G401 (cell line): ENCODE measurements at regions not wholly inside any gene's neighbourhood (a gene's known extent, or its start where the extent isn't known, plus 50 kb on each side); places are given as distances from the start of the nearest gene placed in this dataset.

Experiments
- DNase-seq: peaks from one replicate; pipeline ENCODE4 v3.0.0-alpha.2; 2015; ENCODE audit warnings: low spot score
- in situ Hi-C: cut with HindIII; loops from 2 replicates; pipeline ENCODE4 v1.10.0; 2016; ENCODE audit warnings: low sequenced_read_pairs, mixed read lengths

- no peak for DNase-seq
- in situ Hi-C loops, result no loop called here
These were observed 842.6 kb upstream of the SALL3 start for GRCh38 chr18:78136986-78137385.

- in situ Hi-C loops, result no loop called here
- no peak for DNase-seq
These were observed 840.6 kb upstream of the SALL3 start for GRCh38 chr18:78138983-78139496.

GRCh38 chr18:78140294-78140693 is 839.3 kb upstream of the SALL3 start:
- DNase-seq, result no peak
- in situ Hi-C loops, result no loop called here

GRCh38 chr18:78144669-78145068 is 834.9 kb upstream of the SALL3 start:
- DNase-seq, result no peak
- in situ Hi-C loops, result no loop called here

- no peak for DNase-seq
- in situ Hi-C loops, result no loop called here
These were observed 834.5 kb upstream of the SALL3 start for GRCh38 chr18:78145096-78145495.

GRCh38 chr18:78146136-78147085 is 833.2 kb upstream of the SALL3 start:
- in situ Hi-C loops, result no loop called here
- DNase-seq, result no peak

- in situ Hi-C loops, result no loop called here
- DNase-seq, result no peak
These were observed 829.0 kb upstream of the SALL3 start for GRCh38 chr18:78150590-78150989.

GRCh38 chr18:78151234-78151633 is 828.4 kb upstream of the SALL3 start:
- DNase-seq, result no peak
- in situ Hi-C loops, result no loop called here

- in situ Hi-C loops, result no loop called here
- no peak for DNase-seq
These were observed 827.5 kb upstream of the SALL3 start for GRCh38 chr18:78151948-78152725.

GRCh38 chr18:78153362-78153761 is 826.3 kb upstream of the SALL3 start:
- DNase-seq, result no peak
- in situ Hi-C loops, result no loop called here

GRCh38 chr18:78154444-78154843 is 825.2 kb upstream of the SALL3 start:
- DNase-seq, result no peak
- in situ Hi-C loops, result no loop called here

- DNase-seq, result no peak
- in situ Hi-C loops, result no loop called here
These were observed 824.8 kb upstream of the SALL3 start for GRCh38 chr18:78154853-78155252.

- in situ Hi-C loops, result no loop called here
- DNase-seq, result no peak
These were observed 823.2 kb upstream of the SALL3 start for GRCh38 chr18:78156466-78156865.

- in situ Hi-C loops, result no loop called here
- no peak for DNase-seq
These were observed 820.7 kb upstream of the SALL3 start for GRCh38 chr18:78158943-78159342.

- DNase-seq, result no peak
- in situ Hi-C loops, result no loop called here
These were observed 820.2 kb upstream of the SALL3 start for GRCh38 chr18:78159397-78159796.

GRCh38 chr18:78160961-78161656 is 818.5 kb upstream of the SALL3 start:
- DNase-seq, result no peak
- in situ Hi-C loops, result no loop called here

GRCh38 chr18:78165525-78165924 is 814.1 kb upstream of the SALL3 start:
- in situ Hi-C loops, result no loop called here
- no peak for DNase-seq

GRCh38 chr18:78168526-78168925 is 811.1 kb upstream of the SALL3 start:
- in situ Hi-C loops, result no loop called here
- DNase-seq, result no peak

- no peak for DNase-seq
- in situ Hi-C loops, result no loop called here
These were observed 810.3 kb upstream of the SALL3 start for GRCh38 chr18:78169174-78169864.
